ENCODE measurements at regions not wholly inside any gene's neighbourhood (a gene's known extent, or its start where the extent isn't known, plus 50 kb on each side); places are given as distances from the start of the nearest gene placed in this dataset.
A peak's percentile ranks its signal among the peaks of the same experiment; 100 is the strongest.

- DNase-seq (ENCODE audit: low read depth in 3 of 3): no peak
These were observed 472.8 kb downstream of the CCDC171 start for GRCh38 chr9:16025627-16026026.

DNA sequence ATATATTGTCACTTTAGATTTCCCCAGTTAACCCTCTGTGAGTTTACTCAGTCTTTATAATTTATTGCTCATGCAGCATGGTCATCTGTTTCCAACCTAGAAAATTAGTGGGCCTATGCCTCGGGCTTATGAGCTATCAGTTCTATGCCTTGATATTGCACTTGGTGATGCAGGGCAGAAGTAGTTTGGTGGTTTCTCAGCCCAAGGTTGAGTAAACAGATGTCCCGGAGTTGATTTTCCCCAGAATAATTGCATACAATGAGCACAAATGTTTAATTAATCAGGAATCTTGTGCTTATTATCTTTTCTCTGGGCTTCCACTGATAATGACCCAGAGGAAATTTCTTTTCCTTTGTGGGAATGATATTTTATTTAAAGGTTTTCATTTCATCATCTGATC, 474.0 kb downstream of the CCDC171 start:
- DNase-seq (ENCODE audit: low read depth in 3 of 3): no peak

DNA sequence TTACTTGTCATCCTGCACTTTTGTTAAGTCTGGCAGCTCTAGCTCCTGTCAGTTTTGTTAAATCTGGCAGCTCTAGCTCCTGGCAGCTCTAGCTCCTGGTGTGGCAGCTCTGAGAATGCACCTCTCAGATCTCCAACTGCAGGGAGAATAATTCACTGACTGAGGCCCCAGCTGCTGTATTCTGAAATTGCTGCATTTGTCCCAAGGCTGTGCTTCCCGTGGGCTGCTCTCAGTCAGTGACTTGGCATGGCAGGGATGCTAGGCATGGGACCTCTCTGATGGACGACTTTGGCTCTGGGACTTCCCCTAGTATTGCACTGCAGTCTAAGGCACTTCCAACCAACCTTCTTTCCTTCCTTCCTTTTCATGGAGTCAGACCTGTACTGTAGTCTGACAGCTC, 475.7 kb downstream of the CCDC171 start:
- no peak for DNase-seq (ENCODE audit: low read depth in 3 of 3)

- no peak for DNase-seq (ENCODE audit: low read depth in 3 of 3)
These were observed 476.3 kb downstream of the CCDC171 start for GRCh38 chr9:16029046-16029615.

DNA sequence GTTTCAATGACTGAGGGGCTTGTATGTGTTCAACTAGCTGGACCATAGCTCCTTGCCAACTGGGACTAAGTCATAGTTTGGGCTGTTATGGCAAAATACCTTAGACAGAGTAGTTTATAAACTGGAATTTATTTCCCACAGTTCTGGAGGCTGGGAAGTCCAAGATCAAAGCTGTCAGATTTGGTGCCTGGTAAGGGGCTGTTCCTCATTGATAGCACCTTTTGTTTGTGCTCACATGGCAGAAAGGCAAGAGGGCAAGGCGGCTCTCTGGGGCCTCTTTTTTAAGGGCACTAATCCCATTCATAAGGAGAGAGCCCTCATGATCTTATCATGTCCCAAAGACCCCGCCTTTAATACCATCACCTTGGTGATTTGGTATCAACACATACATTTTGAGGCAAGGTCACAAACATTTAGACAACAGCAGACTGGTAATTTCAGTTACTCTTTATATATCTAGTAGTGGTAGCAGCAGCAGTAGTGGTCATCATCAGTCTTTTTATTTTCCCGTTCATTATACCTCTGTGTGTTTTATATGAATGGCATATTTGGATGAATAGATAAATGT, 477.0 kb downstream of the CCDC171 start:
- DNase-seq (ENCODE audit: low read depth in 3 of 3): no peak

GRCh38 chr9:16030528-16031185, 477.8 kb downstream of the CCDC171 start:
- peak in 1 of 3 donors; percentile 12 for DNase-seq (ENCODE audit: low read depth in 3 of 3)

- no peak for DNase-seq (ENCODE audit: low read depth in 3 of 3)
These were observed 478.6 kb downstream of the CCDC171 start for GRCh38 chr9:16031486-16031885.

GRCh38 chr9:16031971-16032370, 479.1 kb downstream of the CCDC171 start:
- DNase-seq (ENCODE audit: low read depth in 3 of 3): no peak

DNA sequence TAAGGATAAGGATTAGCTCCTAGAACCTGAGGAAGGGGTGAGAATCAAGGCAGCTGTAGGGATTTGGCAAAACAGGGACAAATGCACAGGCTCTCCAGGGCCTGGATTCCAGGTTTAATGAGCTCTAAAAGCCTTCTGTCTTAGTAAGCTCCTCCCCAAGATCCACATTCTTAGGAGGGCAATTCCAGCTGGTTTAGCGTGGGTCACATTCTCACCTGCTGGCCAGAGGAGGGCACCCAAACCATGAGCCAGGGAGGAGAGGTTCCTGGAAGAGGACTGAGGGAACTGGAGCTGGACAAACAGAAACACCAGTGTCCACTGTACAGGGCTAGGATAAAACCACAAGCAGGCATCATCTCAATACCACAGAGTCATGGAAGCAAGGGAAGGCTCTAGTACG, 480.0 kb downstream of the CCDC171 start:
- DNase-seq (ENCODE audit: low read depth in 3 of 3): no peak

GRCh38 chr9:16033253-16033652, 480.4 kb downstream of the CCDC171 start:
- DNase-seq (ENCODE audit: low read depth in 3 of 3): no peak

DNA sequence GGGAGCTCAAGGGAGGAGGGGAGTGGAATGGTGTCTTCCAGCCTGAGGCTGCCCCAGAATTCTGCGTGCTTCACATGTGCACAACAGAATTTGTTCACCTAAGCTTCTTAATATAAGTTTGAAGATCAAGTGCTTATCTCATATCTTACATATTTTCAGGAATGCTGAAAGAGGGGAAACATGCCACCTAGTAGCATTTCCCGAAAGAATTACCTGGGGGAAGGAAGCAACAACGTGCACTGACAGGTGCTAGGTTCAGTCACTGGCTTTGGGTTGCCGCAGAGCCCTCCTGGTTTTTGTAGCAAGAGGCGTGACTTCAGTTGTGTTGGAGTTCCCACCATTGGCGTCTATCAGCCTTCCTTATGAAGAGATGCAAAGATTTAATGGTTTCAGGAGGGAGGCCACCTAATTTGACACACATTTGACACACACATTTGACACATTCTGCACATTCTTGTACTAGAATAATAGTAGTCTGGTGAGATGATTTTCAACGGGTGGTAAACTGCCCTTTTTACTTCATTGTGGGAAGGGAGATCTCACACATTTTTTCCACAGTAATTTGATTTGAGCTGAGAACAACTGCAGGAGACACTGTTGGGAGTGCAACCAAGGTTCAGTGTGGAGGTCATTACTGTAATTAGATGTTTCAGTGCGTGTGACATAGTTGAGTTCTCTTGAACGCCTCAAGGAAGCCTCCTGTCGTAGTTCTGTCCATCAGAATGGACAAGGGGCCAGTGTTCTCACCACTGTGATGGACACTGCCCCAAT, 481.3 kb downstream of the CCDC171 start:
- DNase-seq (ENCODE audit: low read depth in 3 of 3): no peak

- DNase-seq (ENCODE audit: low read depth in 3 of 3): no peak
These were observed 486.6 kb downstream of the CCDC171 start for GRCh38 chr9:16039218-16039987.

GRCh38 chr9:16039988-16040761, 487.3 kb downstream of the CCDC171 start:
- no peak for DNase-seq (ENCODE audit: low read depth in 3 of 3)

DNA sequence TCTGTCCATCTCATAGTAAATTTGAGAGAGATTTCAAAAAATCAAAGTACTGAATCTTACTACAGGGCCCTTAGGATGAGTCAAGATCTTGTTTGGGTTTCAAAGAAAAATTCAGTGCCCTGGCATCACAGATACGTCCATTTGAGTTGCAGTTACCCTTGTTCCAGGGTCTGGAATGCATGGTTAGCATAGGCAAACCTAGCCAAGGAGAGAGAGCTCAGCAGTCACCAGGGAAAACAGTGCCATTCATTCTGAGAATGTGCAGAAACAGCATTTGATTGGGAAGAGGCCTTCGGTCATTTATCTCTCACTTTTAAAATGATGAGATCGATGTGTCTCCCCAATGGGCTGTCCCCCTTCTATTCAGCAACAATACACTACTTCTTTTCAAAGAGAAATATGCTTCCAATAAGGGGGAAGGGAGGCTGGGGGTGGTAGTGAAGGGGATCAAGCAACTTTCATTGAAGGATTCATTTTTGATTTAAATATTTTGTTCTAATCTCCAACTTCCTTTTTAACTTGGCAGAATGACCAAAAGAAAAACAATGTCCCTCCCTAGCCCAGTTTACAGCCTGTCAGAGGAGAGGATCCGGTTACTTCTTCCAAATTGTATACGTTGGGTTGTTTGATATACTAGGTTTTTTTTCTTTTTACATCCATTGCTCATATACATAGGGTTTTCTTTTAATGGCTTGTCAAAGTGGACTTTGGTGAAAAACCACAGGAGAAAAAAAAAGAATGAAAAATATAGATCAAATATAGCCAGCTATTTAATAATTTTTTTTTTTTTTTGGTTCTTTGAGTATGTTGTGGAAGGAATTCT, 491.1 kb downstream of the CCDC171 start:
- DNase-seq (ENCODE audit: low read depth in 3 of 3): no peak

DNA sequence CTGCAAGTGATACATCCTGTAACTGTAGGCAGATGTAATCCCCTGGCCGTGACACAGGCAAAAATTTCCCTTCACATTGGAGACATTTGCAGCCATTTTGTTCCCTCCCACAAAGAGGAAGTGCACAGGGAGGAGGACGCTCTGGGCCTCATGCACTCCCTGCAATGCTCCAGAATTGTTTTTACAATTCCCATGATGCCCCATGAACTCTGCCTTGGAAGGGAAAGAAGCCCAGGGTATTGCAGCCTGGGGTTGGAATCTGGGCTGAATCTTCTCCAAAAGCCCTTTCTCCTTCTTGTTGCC, 491.7 kb downstream of the CCDC171 start:
- no peak for DNase-seq (ENCODE audit: low read depth in 3 of 3)

DNA sequence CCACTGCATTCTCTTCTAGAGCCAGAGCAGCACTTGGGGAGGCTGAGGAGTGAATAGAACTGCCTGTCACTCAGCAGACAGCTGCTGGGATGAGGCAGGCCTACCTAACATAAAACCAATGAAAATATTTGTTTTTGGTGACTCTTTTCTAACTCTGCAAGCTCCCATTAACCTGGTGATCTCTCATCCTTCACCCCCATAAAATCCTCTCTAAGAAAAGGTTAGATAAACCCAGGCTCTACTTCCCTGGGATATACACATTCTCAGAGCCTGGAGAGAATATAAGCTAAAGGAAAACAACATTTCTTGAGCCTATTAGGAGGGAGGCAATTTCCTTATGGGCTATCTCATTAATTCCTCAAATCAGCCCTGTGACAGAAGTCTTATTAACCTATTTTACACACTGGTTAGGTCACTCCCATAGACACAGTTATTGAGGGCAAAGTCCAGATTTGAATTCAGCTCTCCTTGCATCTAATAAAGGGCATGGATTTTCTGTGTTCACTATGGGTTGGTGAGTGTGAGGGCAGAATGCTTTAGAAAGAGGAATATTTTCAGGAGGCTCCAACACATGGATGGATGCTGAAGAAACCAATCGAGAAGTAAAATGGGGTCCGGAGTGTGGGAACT, 492.9 kb downstream of the CCDC171 start:
- DNase-seq (ENCODE audit: low read depth in 3 of 3): no peak

DNA sequence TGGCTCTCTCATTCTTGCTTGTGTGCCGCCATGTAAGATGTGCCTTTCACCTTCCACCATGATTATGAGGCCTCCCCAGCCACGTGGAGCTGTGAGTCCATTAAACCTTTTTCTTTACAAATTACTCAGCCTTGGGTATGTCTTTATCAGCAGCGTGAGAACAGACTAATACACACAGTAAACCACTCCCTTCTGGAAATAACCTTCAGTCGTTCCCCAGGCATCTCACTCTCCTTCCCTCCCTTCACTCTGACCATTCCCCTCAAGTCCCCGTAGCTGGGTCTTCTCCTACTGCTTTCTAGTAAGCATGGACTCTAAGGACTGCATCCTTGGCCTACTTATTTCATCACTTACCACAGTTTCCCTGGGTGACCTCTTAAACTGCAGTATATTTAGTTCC, 493.9 kb downstream of the CCDC171 start:
- no peak for DNase-seq (ENCODE audit: low read depth in 3 of 3)

- DNase-seq (ENCODE audit: low read depth in 3 of 3): no peak
These were observed 495.3 kb downstream of the CCDC171 start for GRCh38 chr9:16048129-16048528.

- no peak for DNase-seq (ENCODE audit: low read depth in 3 of 3)
These were observed 499.3 kb downstream of the CCDC171 start for GRCh38 chr9:16052146-16052545.

Data from stimulated activated CD4-positive, alpha-beta T cell treated with anti-CD3 and anti-CD28 coated beads, TNF-alpha, amount 100 ng/mL, for 48 hours (primary cell).